H9 (cell line): ENCODE measurements at regions not wholly inside any gene's neighbourhood (a gene's known extent, or its start where the extent isn't known, plus 50 kb on each side); places are given as distances from the start of the nearest gene placed in this dataset.
"Not testable (repeated sequence)": the region's sequence is repeated elsewhere in the genome, so short reads cannot be mapped to it uniquely, and the experiment has no call there.

ENCODE experiments used
- DNase-seq: peaks from one replicate; pipeline ENCODE4 v3.0.0-alpha.2; 2017
- H2AFZ ChIP-seq: one replicate; pipeline ENCODE4 v1.6.1; 2013; ENCODE audit warnings: mild to moderate bottlenecking, low read length, control low read depth, moderate library complexity
- H2AK5ac ChIP-seq: 2 replicates; pipeline ENCODE4 v1.6.1; 2013; ENCODE audit warnings: low read length, control low read depth, mixed read lengths; ENCODE audit not compliant: insufficient read length
- H2BK120ac ChIP-seq: one replicate; pipeline ENCODE4 v1.6.1; 2013; ENCODE audit warnings: low read depth, mild to moderate bottlenecking, low read length, control low read depth, inconsistent platforms; ENCODE audit not compliant: poor library complexity, severe bottlenecking
- H2BK12ac ChIP-seq: 2 replicates; pipeline ENCODE4 v1.6.1; 2013; ENCODE audit warnings: low read length, control low read depth, mixed read lengths, low read depth; ENCODE audit not compliant: insufficient read length
- H2BK15ac ChIP-seq: 2 replicates; pipeline ENCODE4 v1.6.1; 2013; ENCODE audit warnings: low read depth, low read length, control low read depth
- H2BK20ac ChIP-seq: one replicate; pipeline ENCODE4 v1.6.1; 2013; ENCODE audit warnings: low read depth, mild to moderate bottlenecking, low read length, control low read depth, inconsistent platforms; ENCODE audit not compliant: poor library complexity, severe bottlenecking
- H2BK5ac ChIP-seq: 2 replicates; pipeline ENCODE4 v1.6.1; 2013; ENCODE audit warnings: low read length, control low read depth, mixed read lengths; ENCODE audit not compliant: insufficient read length
- H3K14ac ChIP-seq: 2 replicates; pipeline ENCODE4 v1.6.1; 2013; ENCODE audit warnings: low read length, control low read depth; ENCODE audit not compliant: insufficient read depth
- H3K18ac ChIP-seq: 2 replicates; pipeline ENCODE4 v1.6.1; 2013; ENCODE audit warnings: low read depth, mild to moderate bottlenecking, mixed read lengths, low read length, control low read depth; ENCODE audit not compliant: insufficient read length
- H3K23ac ChIP-seq: 2 replicates; pipeline ENCODE4 v1.6.1; 2013; ENCODE audit warnings: low read length, control low read depth, mixed read lengths, low read depth; ENCODE audit not compliant: insufficient read length
- H3K23me2 ChIP-seq: 2 replicates; pipeline ENCODE4 v1.6.1; 2013; ENCODE audit warnings: low read depth, mild to moderate bottlenecking, mixed read lengths, low read length, control low read depth; ENCODE audit not compliant: insufficient read length, poor library complexity, severe bottlenecking
- H3K27ac ChIP-seq: 2 replicates; pipeline ENCODE4 v1.5.1; 2013; ENCODE audit warnings: low read length, control low read depth, mixed read lengths, low read depth; ENCODE audit not compliant: insufficient read length
- H3K27me3 ChIP-seq: 2 replicates; pipeline ENCODE4 v1.6.1; 2013; ENCODE audit warnings: low read length, control low read depth, inconsistent platforms; ENCODE audit not compliant: insufficient read depth
- H3K4ac ChIP-seq: 2 replicates; pipeline ENCODE4 v1.6.1; 2013; ENCODE audit warnings: low read depth, mild to moderate bottlenecking, control low read depth, inconsistent platforms, low read length, moderate library complexity
- H3K4me1 ChIP-seq: 2 replicates; pipeline ENCODE4 v1.6.1; 2013; ENCODE audit warnings: low read length, control low read depth, inconsistent platforms; ENCODE audit not compliant: insufficient read depth
- H3K4me2 ChIP-seq: 2 replicates; pipeline ENCODE4 v1.6.1; 2013; ENCODE audit warnings: low read length, control low read depth, mixed read lengths; ENCODE audit not compliant: insufficient read length, insufficient read depth
- H3K56ac ChIP-seq: 2 replicates; pipeline ENCODE4 v1.6.1; 2013; ENCODE audit warnings: low read depth, mild to moderate bottlenecking, mixed read lengths, low read length, control low read depth; ENCODE audit not compliant: insufficient read length
- H3K79me1 ChIP-seq: 2 replicates; pipeline ENCODE4 v1.6.1; 2013; ENCODE audit warnings: low read depth, mild to moderate bottlenecking, moderate library complexity, low read length, control low read depth, inconsistent platforms; ENCODE audit not compliant: insufficient read depth, poor library complexity, severe bottlenecking
- H3K79me2 ChIP-seq: 2 replicates; pipeline ENCODE4 v1.6.1; 2013; ENCODE audit warnings: low read length, control low read depth, inconsistent platforms; ENCODE audit not compliant: insufficient read depth
- H3K9ac ChIP-seq: 2 replicates; pipeline ENCODE4 v1.6.1; 2013; ENCODE audit warnings: low read length, control low read depth, mixed read lengths; ENCODE audit not compliant: insufficient read length; ENCODE audit errors: extremely low read depth
- H3K9me3 ChIP-seq: one replicate; pipeline ENCODE4 v1.6.1; 2013; ENCODE audit warnings: low read depth, low read length, inconsistent platforms; ENCODE audit not compliant: control insufficient read depth
- H3T11ph ChIP-seq: one replicate; pipeline ENCODE4 v1.6.1; 2013; ENCODE audit warnings: mild to moderate bottlenecking, low read length, control low read depth, inconsistent platforms
- H4K20me1 ChIP-seq: one replicate; pipeline ENCODE4 v1.6.1; 2013; ENCODE audit not compliant: control insufficient read depth, insufficient read length, insufficient read depth
- H4K5ac ChIP-seq: 2 replicates; pipeline ENCODE4 v1.6.1; 2013; ENCODE audit warnings: low read depth, mild to moderate bottlenecking, mixed read lengths, low read length, control low read depth; ENCODE audit not compliant: insufficient read length
- H4K8ac ChIP-seq: replicated peaks from 2 replicates; pipeline ENCODE4 v1.6.1; 2013; ENCODE audit warnings: low read length, control low read depth, mixed read lengths, low read depth; ENCODE audit not compliant: insufficient read length
- H4K91ac ChIP-seq: 2 replicates; pipeline ENCODE4 v1.6.1; 2013; ENCODE audit warnings: low read depth, mild to moderate bottlenecking, moderate library complexity, mixed read lengths, low read length, control low read depth; ENCODE audit not compliant: insufficient read length
- H3K27ac Mint-ChIP-seq, 3 experiments: 2 replicates in 2 of 3; 3 replicates in 1 of 3; pipeline ENCODE4 v1.8.0; 2020 to 2021; ENCODE audit warnings: mixed read lengths in 3 of 3, mild to moderate bottlenecking in 1 of 3, moderate library complexity in 1 of 3
- H3K27me3 Mint-ChIP-seq: 2 replicates; pipeline ENCODE4 v1.8.0; 2021; ENCODE audit warnings: low read depth, mild to moderate bottlenecking, moderate library complexity, mixed read lengths
- H3K36me3 Mint-ChIP-seq, 3 experiments: 2 replicates in 2 of 3; 3 replicates in 1 of 3; pipeline ENCODE4 v1.8.0; 2020 to 2021; ENCODE audit warnings: low read depth in 3 of 3, mixed read lengths in 3 of 3; ENCODE audit not compliant: insufficient read depth in 1 of 3
- H3K4me1 Mint-ChIP-seq, 2 experiments: 2 replicates each; pipeline ENCODE4 v1.8.0; 2020; ENCODE audit warnings: mixed read lengths in 2 of 2
- H3K4me3 Mint-ChIP-seq, 2 experiments: 2 replicates in 1 of 2; 3 replicates in 1 of 2; pipeline ENCODE4 v1.8.0; 2020 to 2021; ENCODE audit warnings: mild to moderate bottlenecking in 2 of 2, mixed read lengths in 2 of 2, moderate library complexity in 1 of 2
- H3K9me3 Mint-ChIP-seq, 2 experiments: 2 replicates in 1 of 2; 3 replicates in 1 of 2; pipeline ENCODE4 v1.8.0; 2020; ENCODE audit warnings: mild to moderate bottlenecking in 2 of 2, mixed read lengths in 2 of 2, moderate library complexity in 1 of 2
- WGBS: extraction: QIAGEN DNeasy Blood & Tissue Kit; methylation state at CpG from one replicate; pipeline ENCODE4 v1.1.7; 2013; ENCODE audit warnings: missing lambda C conversion rate, low lambda C conversion rate, mixed read lengths; ENCODE audit not compliant: insufficient read length; ENCODE audit errors: extremely low coverage; 5-methylcytosine and 5-hydroxymethylcytosine counted together

GRCh38 chr11:49823188-49823587 is 129.0 kb upstream of the OR4C13 start:
- not testable (repeated sequence) for H4K91ac ChIP-seq, H4K20me1 ChIP-seq, H3K14ac ChIP-seq, H2AFZ ChIP-seq, H3K27ac Mint-ChIP-seq, H3K4me3 Mint-ChIP-seq, H3K23ac ChIP-seq, H4K8ac ChIP-seq, H2BK12ac ChIP-seq, H4K5ac ChIP-seq, H3K4me2 ChIP-seq, H3K18ac ChIP-seq, H3K27me3 Mint-ChIP-seq, H3K4me1 Mint-ChIP-seq, H2BK120ac ChIP-seq, H3K4ac ChIP-seq, H3K56ac ChIP-seq, H2BK15ac ChIP-seq, H2BK5ac ChIP-seq, H3K23me2 ChIP-seq, H2BK20ac ChIP-seq, DNase-seq, H3K27me3 ChIP-seq, H3T11ph ChIP-seq, H3K27ac ChIP-seq, H3K4me1 ChIP-seq, H3K9ac ChIP-seq, H2AK5ac ChIP-seq, H3K79me2 ChIP-seq, H3K79me1 ChIP-seq
- Mint-ChIP-seq H3K36me3 (peaks cover 0 to 25% (median 7%) of the 10 kb centered on the region in 3 experiments; a peak in 5 of 7 replicates), H3K9me3 (peaks cover 92% of the 10 kb centered on the region in 2 experiments)
- WGBS: no CpG with 5 or more reads among the region's 6 CpGs
- H3K9me3 ChIP-seq: peaks cover 60% of the 10 kb centered on the region

- not testable (repeated sequence) for H2BK12ac ChIP-seq, H3K4ac ChIP-seq, H2AK5ac ChIP-seq, H3K27ac ChIP-seq, H4K91ac ChIP-seq, H3T11ph ChIP-seq, H3K14ac ChIP-seq, H2BK5ac ChIP-seq, H3K23me2 ChIP-seq, H3K9ac ChIP-seq, H4K20me1 ChIP-seq, H3K4me1 ChIP-seq, H2AFZ ChIP-seq, H3K23ac ChIP-seq, H3K27ac Mint-ChIP-seq, H4K8ac ChIP-seq, H2BK20ac ChIP-seq, H3K27me3 ChIP-seq, H2BK120ac ChIP-seq, H3K18ac ChIP-seq, H3K4me2 ChIP-seq, H3K36me3 Mint-ChIP-seq, H3K4me3 Mint-ChIP-seq, DNase-seq, H4K5ac ChIP-seq, H3K79me2 ChIP-seq, H2BK15ac ChIP-seq, H3K79me1 ChIP-seq, H3K4me1 Mint-ChIP-seq, H3K56ac ChIP-seq, H3K27me3 Mint-ChIP-seq
- peaks cover 71 to 73% of the 10 kb centered on the region in 2 experiments for H3K9me3 Mint-ChIP-seq
- no CpG with 5 or more reads among the region's 29 CpGs for WGBS
- peaks cover 27% of the 10 kb centered on the region for H3K9me3 ChIP-seq
Measured at GRCh38 chr11:49850541-49850940, 101.7 kb upstream of the OR4C13 start.
